SU-DHL-6 (cell line): ENCODE measurements at regions not wholly inside any gene's neighbourhood (a gene's known extent, or its start where the extent isn't known, plus 50 kb on each side); places are given as distances from the start of the nearest gene placed in this dataset.

ENCODE experiments used
- CTCF ChIP-seq: fragments of 200-600 bp; sonication (generic); IDR thresholded peaks from one replicate; pipeline ENCODE4 v1.5.1; 2017; ENCODE audit warnings: antibody characterized with exemption, mild to moderate bottlenecking, low read length, moderate library complexity; ENCODE audit not compliant: insufficient read depth, poor library complexity, severe bottlenecking
- EZH2phosphoT487 ChIP-seq: fragments of 200-600 bp; sonication (generic), shearing (Covaris generic); conservative IDR thresholded peaks from 2 replicates; pipeline ENCODE4 v1.6.1; 2018; ENCODE audit warnings: mild to moderate bottlenecking, antibody characterized with exemption, low read length, moderate library complexity, mixed read lengths

GRCh38 chr7:12031638-12032037 lies 179.5 kb upstream of the TMEM106B start:
- no peak for TF ChIP-seq CTCF
- TF ChIP-seq EZH2phosphoT487: no peak
